GM12878 (cell line): ENCODE measurements at regions not wholly inside any gene's neighbourhood (a gene's known extent, or its start where the extent isn't known, plus 50 kb on each side); places are given as distances from the start of the nearest gene placed in this dataset.

Experiments used
- BCL11A ChIP-seq: IDR thresholded peaks from 2 replicates; pipeline ENCODE4 v1.6.1; 2011; ENCODE audit warnings: low read depth, low read length
- BHLHE40 ChIP-seq, 2 experiments: fragments of 450-650 bp in 1 of 2; IDR thresholded peaks; 2 replicates each; pipeline ENCODE4 v1.6.1; 2011 to 2017; ENCODE audit warnings: low read depth in 2 of 2, borderline replicate concordance in 1 of 2, improper control_type of control experiment in 1 of 2, low read length in 1 of 2, mild to moderate bottlenecking in 1 of 2
- CREM ChIP-seq: IDR thresholded peaks from 2 replicates; pipeline ENCODE4 v1.6.1; 2014; ENCODE audit warnings: antibody characterized with exemption, low read depth
- EP300 ChIP-seq, 2 experiments: fragments of 150-350 bp in 1 of 2; IDR thresholded peaks; 2 replicates each; pipeline ENCODE4 v1.6.1; 2011 to 2012; ENCODE audit warnings: low read depth in 2 of 2, low read length in 2 of 2, borderline replicate concordance in 1 of 2, improper control_type of control experiment in 1 of 2, inconsistent platforms in 1 of 2; ENCODE audit not compliant: control insufficient read depth in 1 of 2
- HDAC6 ChIP-seq: fragments of 200-600 bp; sonication (generic); IDR thresholded peaks from one replicate; pipeline ENCODE4 v1.8.0; 2017; ENCODE audit warnings: antibody characterized with exemption; ENCODE audit not compliant: unreplicated experiment
- IKZF1 ChIP-seq: fragments of 450-650 bp; conservative IDR thresholded peaks from 2 replicates; pipeline ENCODE4 v1.6.1; 2017; ENCODE audit warnings: antibody characterized with exemption, mild to moderate bottlenecking
- LARP7 ChIP-seq: fragments of 450-650 bp; IDR thresholded peaks from 2 replicates; pipeline ENCODE4 v1.6.1; 2017; ENCODE audit warnings: mild to moderate bottlenecking
- MYB ChIP-seq: fragments of 150-350 bp; IDR thresholded peaks from 2 replicates; pipeline ENCODE4 v1.6.1; 2014; ENCODE audit warnings: mild to moderate bottlenecking, low read depth, low read length, borderline replicate concordance
- NR2F1 ChIP-seq: fragments of 450-650 bp; conservative IDR thresholded peaks from 2 replicates; pipeline ENCODE4 v1.6.1; 2017; ENCODE audit warnings: mild to moderate bottlenecking
- PML ChIP-seq: IDR thresholded peaks from 2 replicates; pipeline ENCODE4 v1.6.1; 2012; ENCODE audit warnings: low read length, inconsistent platforms
- SREBF1 ChIP-seq: IDR thresholded peaks from 2 replicates; pipeline ENCODE4 v1.6.1; 2012; ENCODE audit warnings: mild to moderate bottlenecking, low read length
- TF ChIP-seq, protein P1 (sequence below): fragments of 450-650 bp; IDR thresholded peaks from 2 replicates; pipeline ENCODE4 v1.6.1; 2016; ENCODE audit warnings: mild to moderate bottlenecking
- TF ChIP-seq, protein P2 (sequence below): fragments of 450-650 bp; IDR thresholded peaks from 2 replicates; pipeline ENCODE4 v1.6.1; 2017; ENCODE audit warnings: mild to moderate bottlenecking, moderate library complexity

DNA sequence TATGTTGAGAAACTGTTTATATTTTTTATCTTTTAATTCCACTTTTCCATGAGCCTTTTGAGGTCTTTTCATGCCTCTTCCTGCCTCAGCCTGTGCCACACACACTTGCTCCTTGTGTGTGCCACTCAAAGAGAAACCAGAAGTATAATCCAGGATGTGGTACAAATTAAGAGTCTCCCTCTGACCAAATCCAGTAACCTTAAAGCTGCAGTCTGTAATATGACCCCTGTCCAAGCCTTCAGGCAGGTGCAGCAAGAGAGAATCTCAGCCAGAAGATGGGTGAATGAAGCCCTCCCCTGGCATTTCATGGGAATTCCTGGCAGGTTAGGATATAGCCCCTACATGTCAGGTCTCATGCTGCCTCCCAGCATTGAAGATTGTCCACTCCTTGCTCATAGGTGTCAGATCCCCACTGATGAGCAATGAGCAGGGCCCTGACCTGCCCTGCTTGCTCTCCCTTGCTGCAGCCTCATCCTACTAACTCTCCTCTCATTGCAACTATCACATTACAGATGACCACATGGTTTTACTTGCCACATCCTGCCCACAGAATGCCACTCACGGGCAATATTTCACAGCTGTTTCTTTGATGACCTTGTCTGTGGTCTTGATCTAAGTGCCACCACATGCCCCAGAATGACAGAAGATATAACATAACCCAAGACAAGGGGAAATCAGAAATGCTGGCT lies 169.3 kb downstream of the SEC16B start (continued):
- TF ChIP-seq NR2F1 (peak; percentile 84), IKZF1 (peak; percentile 54; the same call in 1 of the 2 replicates), BHLHE40 (IDR thresholded peaks at IDR 0.05; ENCODE audit: borderline replicate concordance in 1 of 2, low read depth in 2 of 2, low read length in 1 of 2) (peak in 1 of 2 experiments; percentile 84; a peak in 2 of 4 replicates), BCL11A (no peak), CREM (no peak), PML (no peak), SREBF1 (no peak), MYB (no peak), EP300 (IDR thresholded peaks at IDR 0.05; ENCODE audit: borderline replicate concordance in 1 of 2, control insufficient read depth in 1 of 2, low read depth in 2 of 2, low read length in 2 of 2) (no peak), LARP7 (0 out of 2 replicates have a peak, but pooled peaks have one; percentile 30), HDAC6 (no peak)
- TF ChIP-seq, protein P1, sequence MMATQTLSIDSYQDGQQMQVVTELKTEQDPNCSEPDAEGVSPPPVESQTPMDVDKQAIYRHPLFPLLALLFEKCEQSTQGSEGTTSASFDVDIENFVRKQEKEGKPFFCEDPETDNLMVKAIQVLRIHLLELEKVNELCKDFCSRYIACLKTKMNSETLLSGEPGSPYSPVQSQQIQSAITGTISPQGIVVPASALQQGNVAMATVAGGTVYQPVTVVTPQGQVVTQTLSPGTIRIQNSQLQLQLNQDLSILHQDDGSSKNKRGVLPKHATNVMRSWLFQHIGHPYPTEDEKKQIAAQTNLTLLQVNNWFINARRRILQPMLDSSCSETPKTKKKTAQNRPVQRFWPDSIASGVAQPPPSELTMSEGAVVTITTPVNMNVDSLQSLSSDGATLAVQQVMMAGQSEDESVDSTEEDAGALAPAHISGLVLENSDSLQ = peak; percentile 67
- TF ChIP-seq, protein P2, sequence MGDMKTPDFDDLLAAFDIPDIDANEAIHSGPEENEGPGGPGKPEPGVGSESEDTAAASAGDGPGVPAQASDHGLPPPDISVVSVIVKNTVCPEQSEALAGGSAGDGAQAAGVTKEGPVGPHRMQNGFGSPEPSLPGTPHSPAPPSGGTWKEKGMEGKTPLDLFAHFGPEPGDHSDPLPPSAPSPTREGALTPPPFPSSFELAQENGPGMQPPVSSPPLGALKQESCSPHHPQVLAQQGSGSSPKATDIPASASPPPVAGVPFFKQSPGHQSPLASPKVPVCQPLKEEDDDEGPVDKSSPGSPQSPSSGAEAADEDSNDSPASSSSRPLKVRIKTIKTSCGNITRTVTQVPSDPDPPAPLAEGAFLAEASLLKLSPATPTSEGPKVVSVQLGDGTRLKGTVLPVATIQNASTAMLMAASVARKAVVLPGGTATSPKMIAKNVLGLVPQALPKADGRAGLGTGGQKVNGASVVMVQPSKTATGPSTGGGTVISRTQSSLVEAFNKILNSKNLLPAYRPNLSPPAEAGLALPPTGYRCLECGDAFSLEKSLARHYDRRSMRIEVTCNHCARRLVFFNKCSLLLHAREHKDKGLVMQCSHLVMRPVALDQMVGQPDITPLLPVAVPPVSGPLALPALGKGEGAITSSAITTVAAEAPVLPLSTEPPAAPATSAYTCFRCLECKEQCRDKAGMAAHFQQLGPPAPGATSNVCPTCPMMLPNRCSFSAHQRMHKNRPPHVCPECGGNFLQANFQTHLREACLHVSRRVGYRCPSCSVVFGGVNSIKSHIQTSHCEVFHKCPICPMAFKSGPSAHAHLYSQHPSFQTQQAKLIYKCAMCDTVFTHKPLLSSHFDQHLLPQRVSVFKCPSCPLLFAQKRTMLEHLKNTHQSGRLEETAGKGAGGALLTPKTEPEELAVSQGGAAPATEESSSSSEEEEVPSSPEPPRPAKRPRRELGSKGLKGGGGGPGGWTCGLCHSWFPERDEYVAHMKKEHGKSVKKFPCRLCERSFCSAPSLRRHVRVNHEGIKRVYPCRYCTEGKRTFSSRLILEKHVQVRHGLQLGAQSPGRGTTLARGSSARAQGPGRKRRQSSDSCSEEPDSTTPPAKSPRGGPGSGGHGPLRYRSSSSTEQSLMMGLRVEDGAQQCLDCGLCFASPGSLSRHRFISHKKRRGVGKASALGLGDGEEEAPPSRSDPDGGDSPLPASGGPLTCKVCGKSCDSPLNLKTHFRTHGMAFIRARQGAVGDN = no peak
